ENCODE measurements at regions not wholly inside any gene's neighbourhood (a gene's known extent, or its start where the extent isn't known, plus 50 kb on each side); places are given as distances from the start of the nearest gene placed in this dataset.

- no peak overlapping the region for H3K27ac ChIP-seq (ENCODE audit: low read depth, low read length)
These were observed 126.1 kb downstream of the SEC14L1 start for GRCh38 chr17:77266891-77267341.

GRCh38 chr17:77269696-77270681 is 129.2 kb downstream of the SEC14L1 start:
- Histone ChIP-seq H3K4me1 (ENCODE audit: control insufficient read depth, low read length) (peaks cover 5% of the 10 kb centered on the region; the same call in 1 of the 2 replicates), H3K27ac (ENCODE audit: low read depth, low read length) (no peak overlapping the region), H3K4me3 (ENCODE audit: low read length) (no peak overlapping the region), H3K79me2 (ENCODE audit: control insufficient read depth, low read length) (no peaks in the 10 kb centered on the region), H3K9me3 (ENCODE audit: control insufficient read depth, insufficient read depth, low read length) (no peaks in the 10 kb centered on the region), H3F3A (ENCODE audit: control insufficient read depth, insufficient read depth) (no peaks in the 10 kb centered on the region), H3K36me3 (ENCODE audit: control insufficient read depth, low read length) (no peaks in the 10 kb centered on the region), H3K4me2 (ENCODE audit: low read length) (no peak overlapping the region), H3K27me3 (ENCODE audit: control insufficient read depth, low read length) (peaks cover 11% of the 10 kb centered on the region), H4K20me1 (ENCODE audit: control insufficient read depth, insufficient read depth, low read depth, low read length) (no peaks in the 10 kb centered on the region), H3K9me2 (replicated peaks; ENCODE audit: control insufficient read depth, low read length) (no peaks in the 10 kb centered on the region)
- TF ChIP-seq, protein P1, sequence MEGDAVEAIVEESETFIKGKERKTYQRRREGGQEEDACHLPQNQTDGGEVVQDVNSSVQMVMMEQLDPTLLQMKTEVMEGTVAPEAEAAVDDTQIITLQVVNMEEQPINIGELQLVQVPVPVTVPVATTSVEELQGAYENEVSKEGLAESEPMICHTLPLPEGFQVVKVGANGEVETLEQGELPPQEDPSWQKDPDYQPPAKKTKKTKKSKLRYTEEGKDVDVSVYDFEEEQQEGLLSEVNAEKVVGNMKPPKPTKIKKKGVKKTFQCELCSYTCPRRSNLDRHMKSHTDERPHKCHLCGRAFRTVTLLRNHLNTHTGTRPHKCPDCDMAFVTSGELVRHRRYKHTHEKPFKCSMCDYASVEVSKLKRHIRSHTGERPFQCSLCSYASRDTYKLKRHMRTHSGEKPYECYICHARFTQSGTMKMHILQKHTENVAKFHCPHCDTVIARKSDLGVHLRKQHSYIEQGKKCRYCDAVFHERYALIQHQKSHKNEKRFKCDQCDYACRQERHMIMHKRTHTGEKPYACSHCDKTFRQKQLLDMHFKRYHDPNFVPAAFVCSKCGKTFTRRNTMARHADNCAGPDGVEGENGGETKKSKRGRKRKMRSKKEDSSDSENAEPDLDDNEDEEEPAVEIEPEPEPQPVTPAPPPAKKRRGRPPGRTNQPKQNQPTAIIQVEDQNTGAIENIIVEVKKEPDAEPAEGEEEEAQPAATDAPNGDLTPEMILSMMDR (IDR thresholded peaks at IDR 0.05; ENCODE audit: low read depth, low read length, poor library complexity, severe bottlenecking): no peak
- no peak for TF ChIP-seq EZH2phosphoT487 (IDR thresholded peaks at IDR 0.05; ENCODE audit: borderline replicate concordance, low read length)

More at GRCh38 chr17:77266891-77267341, 126.1 kb downstream of the SEC14L1 start:
- Histone ChIP-seq H3K4me2 (ENCODE audit: low read length) (no peak overlapping the region), H3K4me3 (ENCODE audit: low read length) (no peak overlapping the region), H3K4me1 (ENCODE audit: control insufficient read depth, low read length) (no peaks in the 10 kb centered on the region), H3K9me3 (ENCODE audit: control insufficient read depth, insufficient read depth, low read length) (no peaks in the 10 kb centered on the region), H3K27me3 (ENCODE audit: control insufficient read depth, low read length) (peaks cover 12% of the 10 kb centered on the region), H3F3A (ENCODE audit: control insufficient read depth, insufficient read depth) (no peaks in the 10 kb centered on the region), H4K20me1 (ENCODE audit: control insufficient read depth, insufficient read depth, low read depth, low read length) (no peaks in the 10 kb centered on the region), H3K79me2 (ENCODE audit: control insufficient read depth, low read length) (no peaks in the 10 kb centered on the region), H3K36me3 (ENCODE audit: control insufficient read depth, low read length) (no peaks in the 10 kb centered on the region), H3K9me2 (replicated peaks; ENCODE audit: control insufficient read depth, low read length) (no peaks in the 10 kb centered on the region)
- TF ChIP-seq, protein P1 (IDR thresholded peaks at IDR 0.05; ENCODE audit: low read depth, low read length, poor library complexity, severe bottlenecking): peak; percentile 76
- TF ChIP-seq EZH2phosphoT487 (IDR thresholded peaks at IDR 0.05; ENCODE audit: borderline replicate concordance, low read length): no peak

GRCh38 chr17:77271411-77271810 is 130.6 kb downstream of the SEC14L1 start:
- no peaks in the 10 kb centered on the region for H3K9me2 ChIP-seq (replicated peaks; ENCODE audit: control insufficient read depth, low read length)
- H3K27me3 ChIP-seq (ENCODE audit: control insufficient read depth, low read length): peaks cover 9% of the 10 kb centered on the region
- H3K36me3 ChIP-seq (ENCODE audit: control insufficient read depth, low read length): no peaks in the 10 kb centered on the region
- TF ChIP-seq, protein P1 (IDR thresholded peaks at IDR 0.05; ENCODE audit: low read depth, low read length, poor library complexity, severe bottlenecking): no peak
- TF ChIP-seq EZH2phosphoT487 (IDR thresholded peaks at IDR 0.05; ENCODE audit: borderline replicate concordance, low read length): no peak
- H4K20me1 ChIP-seq (ENCODE audit: control insufficient read depth, insufficient read depth, low read depth, low read length): no peaks in the 10 kb centered on the region; the same call in 1 of the 2 replicates
- H3K9me3 ChIP-seq (ENCODE audit: control insufficient read depth, insufficient read depth, low read length): no peaks in the 10 kb centered on the region
- H3K4me2 ChIP-seq (ENCODE audit: low read length): no peak overlapping the region
- H3K79me2 ChIP-seq (ENCODE audit: control insufficient read depth, low read length): no peaks in the 10 kb centered on the region
- H3F3A ChIP-seq (ENCODE audit: control insufficient read depth, insufficient read depth): no peaks in the 10 kb centered on the region
- H3K4me3 ChIP-seq (ENCODE audit: low read length): no peak overlapping the region
- H3K4me1 ChIP-seq (ENCODE audit: control insufficient read depth, low read length): peaks cover 5% of the 10 kb centered on the region; the same call in 1 of the 2 replicates
- H3K27ac ChIP-seq (ENCODE audit: low read depth, low read length): no peak overlapping the region
